OCI-LY3 (cell line): ENCODE measurements at regions not wholly inside any gene's neighbourhood (a gene's known extent, or its start where the extent isn't known, plus 50 kb on each side); places are given as distances from the start of the nearest gene placed in this dataset.

Source experiments
- H2AFZ ChIP-seq: fragments of 200-600, 300-600 bp; shearing (Covaris generic); 2 replicates; pipeline ENCODE4 v1.6.0; 2014; ENCODE audit warnings: antibody characterized with exemption, low read depth, low read length
- H3K27ac ChIP-seq: fragments of 200-600, 300-600 bp; sonication (generic); 2 replicates; pipeline ENCODE4 v1.5.1; 2014; ENCODE audit warnings: mild to moderate bottlenecking, low read length, moderate library complexity, mixed read lengths
- H3K27me3 ChIP-seq: fragments of 200-600, 300-600 bp; sonication (generic); 2 replicates; pipeline ENCODE4 v1.6.1; 2014; ENCODE audit warnings: low read depth, low read length, mixed read lengths
- H3K36me3 ChIP-seq: fragments of 200-600, 300-600 bp; sonication (generic); replicated peaks from 2 replicates; pipeline ENCODE3; 2014; ENCODE audit warnings: low read depth, low read length, mixed read lengths
- H3K4me1 ChIP-seq: fragments of 300-600, 200-600 bp; sonication (generic); 2 replicates; pipeline ENCODE4 v1.6.1; 2014; ENCODE audit warnings: low read length, mixed read lengths
- H3K4me2 ChIP-seq: fragments of 200-600, 300-600 bp; sonication (generic); 2 replicates; pipeline ENCODE4 v1.6.1; 2014; ENCODE audit warnings: low read length, mixed read lengths
- H3K4me3 ChIP-seq: fragments of 300-600, 200-600 bp; sonication (generic); 2 replicates; pipeline ENCODE4 v1.5.1; 2014; ENCODE audit warnings: antibody characterized with exemption, mild to moderate bottlenecking, low read length, moderate library complexity
- H3K79me2 ChIP-seq: fragments of 300-600, 200-600 bp; shearing (Covaris generic); 2 replicates; pipeline ENCODE4 v1.6.1; 2014; ENCODE audit warnings: mild to moderate bottlenecking, low read length, mixed read lengths
- H3K9ac ChIP-seq: fragments of 300-600, 200-600 bp; shearing (Covaris generic); 2 replicates; pipeline ENCODE4 v1.6.0; 2014; ENCODE audit warnings: mild to moderate bottlenecking, low read length, moderate library complexity
- H3K9me3 ChIP-seq: fragments of 200-600, 300-600 bp; shearing (Covaris generic); 2 replicates; pipeline ENCODE4 v1.6.1; 2014; ENCODE audit warnings: low read length, mixed read lengths; ENCODE audit not compliant: insufficient read depth
- H4K20me1 ChIP-seq: fragments of 200-600, 300-600 bp; sonication (generic); 2 replicates; pipeline ENCODE4 v1.6.1; 2016; ENCODE audit warnings: low read length, mixed read lengths; ENCODE audit not compliant: insufficient read depth
- CTCF ChIP-seq: fragments of 200-600, 300-600 bp; sonication (generic); IDR thresholded peaks from 2 replicates; pipeline ENCODE4 v1.5.1; 2014; ENCODE audit warnings: antibody characterized with exemption, low read length, low read depth
- EZH2phosphoT487 ChIP-seq: fragments of 200-600 bp; shearing (Covaris generic); IDR thresholded peaks from 2 replicates; pipeline ENCODE4 v1.6.1; 2018; ENCODE audit warnings: antibody characterized with exemption, mixed run types, low read depth

GRCh38 chr5:166540156-166540555, 1751.3 kb upstream of the WWC1 start:
- H3K4me1 ChIP-seq, result no peaks in the 10 kb centered on the region
- no peaks in the 10 kb centered on the region for H3K36me3 ChIP-seq
- no peak for TF ChIP-seq EZH2phosphoT487
- no peak for TF ChIP-seq CTCF

GRCh38 chr5:166551384-166551783, 1740.1 kb upstream of the WWC1 start:
- no peak overlapping the region for H3K4me3 ChIP-seq
- no peaks in the 10 kb centered on the region for H3K4me1 ChIP-seq
- no peak overlapping the region for H3K4me2 ChIP-seq
- H3K9ac ChIP-seq, result no peak overlapping the region
- H2AFZ ChIP-seq, result no peak overlapping the region
- TF ChIP-seq CTCF (no peak), EZH2phosphoT487 (no peak)
- H3K27me3 ChIP-seq, result no peaks in the 10 kb centered on the region
- no peak overlapping the region for H3K27ac ChIP-seq
- H4K20me1 ChIP-seq, result no peaks in the 10 kb centered on the region
- no peaks in the 10 kb centered on the region for H3K36me3 ChIP-seq
- no peaks in the 10 kb centered on the region for H3K9me3 ChIP-seq
- H3K79me2 ChIP-seq, result no peaks in the 10 kb centered on the region

More at GRCh38 chr5:166540156-166540555, 1751.3 kb upstream of the WWC1 start:
- no peaks in the 10 kb centered on the region for H3K9me3 ChIP-seq
- no peaks in the 10 kb centered on the region for H3K79me2 ChIP-seq
- no peak overlapping the region for H3K27ac ChIP-seq
- no peak overlapping the region for H3K4me2 ChIP-seq
- no peak overlapping the region for H2AFZ ChIP-seq
- H3K9ac ChIP-seq, result no peak overlapping the region
- no peak overlapping the region for H3K4me3 ChIP-seq
- H4K20me1 ChIP-seq, result no peaks in the 10 kb centered on the region
- no peaks in the 10 kb centered on the region for H3K27me3 ChIP-seq

- H3K36me3 ChIP-seq, result no peaks in the 10 kb centered on the region
- no peak overlapping the region for H3K4me3 ChIP-seq
- no peaks in the 10 kb centered on the region for H3K27me3 ChIP-seq
- no peaks in the 10 kb centered on the region for H3K4me1 ChIP-seq
- H3K9ac ChIP-seq, result no peak overlapping the region
- no peaks in the 10 kb centered on the region for H3K9me3 ChIP-seq
- no peak overlapping the region for H3K27ac ChIP-seq
- H3K79me2 ChIP-seq, result no peaks in the 10 kb centered on the region
- H3K4me2 ChIP-seq, result no peak overlapping the region
- H2AFZ ChIP-seq, result no peak overlapping the region
- no peak for TF ChIP-seq EZH2phosphoT487
- no peak for TF ChIP-seq CTCF
- H4K20me1 ChIP-seq, result no peaks in the 10 kb centered on the region
These were observed 1737.7 kb upstream of the WWC1 start for GRCh38 chr5:166553778-166554177.

GRCh38 chr5:166561759-166562158, 1729.7 kb upstream of the WWC1 start:
- H3K9me3 ChIP-seq, result no peaks in the 10 kb centered on the region
- H3K36me3 ChIP-seq, result no peaks in the 10 kb centered on the region
- H3K4me2 ChIP-seq, result no peak overlapping the region
- no peak overlapping the region for H3K4me3 ChIP-seq
- H2AFZ ChIP-seq, result no peak overlapping the region
- no peak overlapping the region for H3K27ac ChIP-seq
- no peaks in the 10 kb centered on the region for H3K27me3 ChIP-seq
- TF ChIP-seq EZH2phosphoT487 (no peak), CTCF (no peak)
- no peaks in the 10 kb centered on the region for H3K4me1 ChIP-seq
- H3K9ac ChIP-seq, result no peak overlapping the region
- no peaks in the 10 kb centered on the region for H4K20me1 ChIP-seq
- no peaks in the 10 kb centered on the region for H3K79me2 ChIP-seq
